Activated CD8-positive, alpha-beta T cell treated with anti-CD3 and anti-CD28 coated beads, Interleukin-2, amount 10 ng/mL, durations not matched to agents 7 days and 5 days (primary cell): ENCODE measurements at regions not wholly inside any gene's neighbourhood (a gene's known extent, or its start where the extent isn't known, plus 50 kb on each side); places are given as distances from the start of the nearest gene placed in this dataset.

Experiments used
- ATAC-seq: fragments of 150-1000 bp; cut with Tn5 transposase; one replicate; pipeline ENCODE4 v1.10.0; 2021; ENCODE audit warnings: moderate library complexity
- CTCF ChIA-PET: fragments of 350-600 bp; sonication (Branson Sonifier 250); formaldehyde crosslinking; loops from one replicate; lab custom pipeline; 2021; ENCODE audit warnings: antibody characterized with exemption; lab: Charles Lee
- POLR2A ChIA-PET: fragments of 350-600 bp; sonication (Branson Sonifier 250); formaldehyde crosslinking; loops from one replicate; lab custom pipeline; 2021; ENCODE audit warnings: antibody characterized with exemption; lab: Charles Lee
- DNase-seq: peaks from one replicate; pipeline ENCODE4 v3.0.0-alpha.2; 2020
- H3K27ac Mint-ChIP-seq: one replicate; pipeline ENCODE4 v1.8.0; 2021; ENCODE audit warnings: mild to moderate bottlenecking, mixed read lengths
- H3K27me3 Mint-ChIP-seq: one replicate; pipeline ENCODE4 v1.8.0; 2021; ENCODE audit warnings: low read depth, mixed read lengths
- H3K36me3 Mint-ChIP-seq: one replicate; pipeline ENCODE4 v1.8.0; 2021; ENCODE audit warnings: low read depth, mixed read lengths
- H3K4me1 Mint-ChIP-seq: one replicate; pipeline ENCODE4 v1.8.0; 2021; ENCODE audit warnings: low read depth, mixed read lengths
- H3K4me3 Mint-ChIP-seq: one replicate; pipeline ENCODE4 v1.8.0; 2021; ENCODE audit warnings: mild to moderate bottlenecking, mixed read lengths
- H3K9me3 Mint-ChIP-seq: one replicate; pipeline ENCODE4 v1.8.0; 2022; ENCODE audit warnings: mixed read lengths; ENCODE audit not compliant: insufficient read depth

GRCh38 chr11:134477486-134477885, 65.4 kb upstream of the B3GAT1 start:
- H3K4me3 Mint-ChIP-seq = no peak overlapping the region
- no peaks in the 10 kb centered on the region for H3K36me3 Mint-ChIP-seq
- ATAC-seq = no peak
- no peaks in the 10 kb centered on the region for H3K9me3 Mint-ChIP-seq
- CTCF ChIA-PET = no interaction called here
- H3K27ac Mint-ChIP-seq = no peak overlapping the region
- H3K4me1 Mint-ChIP-seq = no peaks in the 10 kb centered on the region
- DNase-seq = no peak
- H3K27me3 Mint-ChIP-seq = peaks cover 5% of the 10 kb centered on the region
- POLR2A ChIA-PET = interaction anchor here (0.5 kb wide), 1 partner anchor 441 kb away, joined by 4 read pairs; no protein-coding TSS in a partner anchor

- Mint-ChIP-seq H3K36me3 (no peaks in the 10 kb centered on the region), H3K27me3 (peaks cover 6% of the 10 kb centered on the region), H3K27ac (no peak overlapping the region), H3K4me3 (no peak overlapping the region), H3K4me1 (no peaks in the 10 kb centered on the region), H3K9me3 (no peaks in the 10 kb centered on the region)
- ChIA-PET POLR2A (no interaction called here), CTCF (no interaction called here)
- no peak for ATAC-seq
- DNase-seq = no peak
These were observed 64.5 kb upstream of the B3GAT1 start for GRCh38 chr11:134476435-134477021.

GRCh38 chr11:134475951-134476350, 63.9 kb upstream of the B3GAT1 start:
- CTCF ChIA-PET = no interaction called here
- Mint-ChIP-seq H3K4me3 (no peak overlapping the region), H3K36me3 (no peaks in the 10 kb centered on the region), H3K27me3 (peaks cover 12% of the 10 kb centered on the region), H3K9me3 (no peaks in the 10 kb centered on the region), H3K4me1 (no peaks in the 10 kb centered on the region), H3K27ac (no peak overlapping the region)
- DNase-seq = no peak
- POLR2A ChIA-PET = no interaction called here
- ATAC-seq = no peak

- ATAC-seq = no peak
- no peak overlapping the region for H3K27ac Mint-ChIP-seq
- H3K36me3 Mint-ChIP-seq = no peaks in the 10 kb centered on the region
- no peak for DNase-seq
- ChIA-PET POLR2A (no interaction called here), CTCF (no interaction called here)
- H3K9me3 Mint-ChIP-seq = no peaks in the 10 kb centered on the region
- no peaks in the 10 kb centered on the region for H3K4me1 Mint-ChIP-seq
- H3K27me3 Mint-ChIP-seq = peaks cover 15% of the 10 kb centered on the region
- no peak overlapping the region for H3K4me3 Mint-ChIP-seq
These were observed 62.9 kb upstream of the B3GAT1 start for GRCh38 chr11:134474942-134475341.

- Mint-ChIP-seq H3K4me3 (no peak overlapping the region), H3K9me3 (no peaks in the 10 kb centered on the region), H3K27ac (no peak overlapping the region), H3K27me3 (peaks cover 15% of the 10 kb centered on the region), H3K4me1 (no peaks in the 10 kb centered on the region), H3K36me3 (no peaks in the 10 kb centered on the region)
- ATAC-seq (no peak), DNase-seq (no peak)
- ChIA-PET CTCF (no interaction called here), POLR2A (no interaction called here)
These were observed 62.2 kb upstream of the B3GAT1 start for GRCh38 chr11:134474070-134474860.

GRCh38 chr11:134471716-134472455, 59.8 kb upstream of the B3GAT1 start:
- ChIA-PET POLR2A (no interaction called here), CTCF (no interaction called here)
- Mint-ChIP-seq H3K4me1 (no peaks in the 10 kb centered on the region), H3K27ac (no peak overlapping the region), H3K9me3 (no peaks in the 10 kb centered on the region), H3K36me3 (no peaks in the 10 kb centered on the region), H3K27me3 (peaks cover 15% of the 10 kb centered on the region), H3K4me3 (no peak overlapping the region)
- DNase-seq (no peak), ATAC-seq (no peak)

GRCh38 chr11:134471087-134471715, 59.2 kb upstream of the B3GAT1 start:
- H3K4me3 Mint-ChIP-seq = no peak overlapping the region
- POLR2A ChIA-PET = no interaction called here

GRCh38 chr11:134470238-134470637, 58.2 kb upstream of the B3GAT1 start:
- no peak overlapping the region for H3K4me3 Mint-ChIP-seq
- H3K4me1 Mint-ChIP-seq = no peaks in the 10 kb centered on the region

More at GRCh38 chr11:134471087-134471715, 59.2 kb upstream of the B3GAT1 start:
- CTCF ChIA-PET = no interaction called here
- no peak for DNase-seq
- Mint-ChIP-seq H3K27ac (no peak overlapping the region), H3K36me3 (no peaks in the 10 kb centered on the region), H3K4me1 (no peaks in the 10 kb centered on the region), H3K27me3 (peaks cover 10% of the 10 kb centered on the region), H3K9me3 (no peaks in the 10 kb centered on the region)
- no peak for ATAC-seq

GRCh38 chr11:134469627-134470026, 57.6 kb upstream of the B3GAT1 start:
- Mint-ChIP-seq H3K4me3 (no peak overlapping the region), H3K27me3 (peaks cover 20% of the 10 kb centered on the region), H3K36me3 (no peaks in the 10 kb centered on the region), H3K27ac (no peak overlapping the region), H3K9me3 (no peaks in the 10 kb centered on the region), H3K4me1 (no peaks in the 10 kb centered on the region)
- ATAC-seq (no peak), DNase-seq (no peak)
- ChIA-PET CTCF (no interaction called here), POLR2A (no interaction called here)

More at GRCh38 chr11:134470238-134470637, 58.2 kb upstream of the B3GAT1 start:
- Mint-ChIP-seq H3K9me3 (no peaks in the 10 kb centered on the region), H3K27me3 (peaks cover 18% of the 10 kb centered on the region), H3K27ac (no peak overlapping the region), H3K36me3 (no peaks in the 10 kb centered on the region)
- DNase-seq (no peak), ATAC-seq (no peak)
- CTCF ChIA-PET = no interaction called here
- POLR2A ChIA-PET = no interaction called here

- CTCF ChIA-PET = no interaction called here
- H3K27me3 Mint-ChIP-seq = peaks cover 20% of the 10 kb centered on the region
- no peak overlapping the region for H3K4me3 Mint-ChIP-seq
- H3K4me1 Mint-ChIP-seq = no peaks in the 10 kb centered on the region
- H3K9me3 Mint-ChIP-seq = no peaks in the 10 kb centered on the region
- ATAC-seq (no peak), DNase-seq (no peak)
- POLR2A ChIA-PET = no interaction called here
- H3K36me3 Mint-ChIP-seq = no peaks in the 10 kb centered on the region
- H3K27ac Mint-ChIP-seq = no peak overlapping the region
These were observed 56.8 kb upstream of the B3GAT1 start for GRCh38 chr11:134468796-134469195.

- Mint-ChIP-seq H3K9me3 (no peaks in the 10 kb centered on the region), H3K36me3 (no peaks in the 10 kb centered on the region), H3K27me3 (peaks cover 22% of the 10 kb centered on the region), H3K4me1 (no peaks in the 10 kb centered on the region), H3K27ac (no peak overlapping the region), H3K4me3 (no peak overlapping the region)
- CTCF ChIA-PET = no interaction called here
- DNase-seq = no peak
- no peak for ATAC-seq
- POLR2A ChIA-PET = no interaction called here
These were observed 56.1 kb upstream of the B3GAT1 start for GRCh38 chr11:134468081-134468668.
